Left cardiac atrium (tissue), 4 donors: ENCODE measurements at regions not wholly inside any gene's neighbourhood (a gene's known extent, or its start where the extent isn't known, plus 50 kb on each side); places are given as distances from the start of the nearest gene placed in this dataset.

ENCODE experiments used
- ATAC-seq, 2 donors: fragments of 200-7000 bp; cut with Tn5 transposase; one replicate each; pipeline ENCODE4 v1.9.1; 2020; ENCODE audit warnings: mild to moderate bottlenecking in 2 of 2, moderate library complexity in 2 of 2
- DNase-seq: peaks from one replicate; pipeline ENCODE4 v3.0.0-alpha.2; 2020
- intact Hi-C, 2 donors: fragments of 100-400 bp; cut with DNase I; formaldehyde crosslinking; loops; one replicate each; pipeline versions ENCODE4 v1.14.1 to v1.15.1; 2022 to 2023
- donor health status: DM: no; HTN: yes; CAD: no.
- donor health status: DM: no; HTN: yes; CAD: no; lungs with severe emphysema.
- donor health status: DM: yes; HTN: yes; CAD: no.
- donor health status: Dilated cardiomyopathy.

GRCh38 chr11:13062115-13062514 is 53.0 kb downstream of the RASSF10 start:
- intact Hi-C loops, result no loop called here
- ATAC-seq (no peak), DNase-seq (no peak)

DNA sequence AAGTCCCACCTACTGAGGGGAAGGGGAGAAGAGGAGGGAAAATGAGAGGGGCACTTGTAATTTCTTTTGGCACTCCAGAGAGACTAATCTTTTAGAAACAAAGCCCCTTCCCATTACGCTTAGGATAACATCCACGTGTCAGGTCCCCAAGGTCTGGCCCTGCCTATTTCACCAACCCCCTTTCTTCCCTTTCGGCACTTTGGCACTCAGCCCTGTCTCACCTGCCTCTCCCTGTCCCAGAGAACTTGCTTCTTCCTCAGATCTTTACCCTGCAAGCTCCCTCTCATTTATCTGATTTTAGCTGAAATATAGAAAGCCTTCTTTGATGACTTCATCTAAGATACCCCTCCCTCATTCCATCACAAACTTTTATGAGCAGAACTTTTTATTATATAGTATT is 55.5 kb downstream of the RASSF10 start:
- DNase-seq (no peak), ATAC-seq (no peak)
- intact Hi-C loops, result no loop called here

GRCh38 chr11:13065200-13065787 is 56.2 kb downstream of the RASSF10 start:
- ATAC-seq (no peak), DNase-seq (no peak)
- intact Hi-C loops, result no loop called here

DNA sequence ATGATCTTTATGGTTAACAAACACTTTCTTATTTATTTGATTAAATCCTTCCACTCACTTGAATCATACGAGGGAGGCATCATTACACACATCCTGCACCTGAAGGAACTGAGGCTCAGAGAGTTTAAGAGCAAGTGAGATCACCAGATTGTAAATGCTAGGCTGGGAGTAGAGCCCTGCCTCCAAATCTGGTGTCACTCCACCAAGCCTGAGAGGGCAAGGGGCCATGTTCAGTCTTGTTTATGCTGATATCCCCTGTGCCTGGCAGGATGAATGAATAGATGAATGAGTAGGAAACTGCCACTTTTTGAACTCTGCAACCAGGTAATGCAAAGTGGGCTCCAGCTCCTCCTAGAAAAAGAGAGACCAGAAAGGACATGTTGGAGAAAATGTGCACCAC is 59.1 kb downstream of the RASSF10 start:
- DNase-seq (no peak), ATAC-seq (no peak)
- intact Hi-C loops, result no loop called here

DNA sequence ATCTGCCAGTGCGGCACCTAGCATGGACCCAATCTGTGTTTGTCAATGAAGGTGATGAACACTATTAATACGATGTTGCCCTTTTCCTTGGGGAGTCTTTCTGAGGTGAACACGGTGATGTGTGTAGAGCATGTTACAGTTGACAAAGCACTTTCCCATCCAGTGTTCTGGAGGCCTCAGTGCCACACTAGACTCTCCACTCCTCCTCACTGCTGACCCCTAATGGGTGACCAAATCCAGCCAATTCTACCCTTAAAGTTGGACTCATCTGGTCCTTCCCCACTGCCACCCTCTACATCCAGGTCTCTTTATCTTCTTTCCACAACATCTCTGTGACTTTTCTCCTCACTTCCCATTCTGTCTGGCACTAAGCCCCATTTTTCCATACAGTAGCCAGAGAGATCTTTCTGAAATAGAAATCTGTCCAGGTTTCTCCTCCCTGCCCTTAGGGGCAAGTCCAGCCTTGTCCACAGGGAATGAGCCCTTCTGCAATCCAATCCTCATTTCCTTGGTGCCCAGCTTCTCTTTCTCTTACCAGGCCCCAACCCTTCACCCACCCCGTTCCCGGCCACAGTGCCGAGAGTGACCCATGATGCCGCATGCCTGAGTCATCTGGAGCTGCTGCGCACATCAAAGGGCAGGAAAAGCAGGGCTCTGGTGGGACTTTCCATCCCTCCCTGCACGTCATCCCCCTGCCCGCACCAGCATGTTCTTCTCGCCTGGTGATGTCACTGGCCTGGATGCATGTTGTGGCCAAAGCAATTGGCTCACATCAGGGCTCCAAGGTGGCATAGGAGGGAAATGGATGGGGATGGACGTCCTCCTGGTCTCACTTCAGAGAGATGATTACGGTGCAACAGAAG is 64.2 kb downstream of the RASSF10 start:
- ATAC-seq (no peak), DNase-seq (no peak)
- intact Hi-C loops, result no loop called here

DNA sequence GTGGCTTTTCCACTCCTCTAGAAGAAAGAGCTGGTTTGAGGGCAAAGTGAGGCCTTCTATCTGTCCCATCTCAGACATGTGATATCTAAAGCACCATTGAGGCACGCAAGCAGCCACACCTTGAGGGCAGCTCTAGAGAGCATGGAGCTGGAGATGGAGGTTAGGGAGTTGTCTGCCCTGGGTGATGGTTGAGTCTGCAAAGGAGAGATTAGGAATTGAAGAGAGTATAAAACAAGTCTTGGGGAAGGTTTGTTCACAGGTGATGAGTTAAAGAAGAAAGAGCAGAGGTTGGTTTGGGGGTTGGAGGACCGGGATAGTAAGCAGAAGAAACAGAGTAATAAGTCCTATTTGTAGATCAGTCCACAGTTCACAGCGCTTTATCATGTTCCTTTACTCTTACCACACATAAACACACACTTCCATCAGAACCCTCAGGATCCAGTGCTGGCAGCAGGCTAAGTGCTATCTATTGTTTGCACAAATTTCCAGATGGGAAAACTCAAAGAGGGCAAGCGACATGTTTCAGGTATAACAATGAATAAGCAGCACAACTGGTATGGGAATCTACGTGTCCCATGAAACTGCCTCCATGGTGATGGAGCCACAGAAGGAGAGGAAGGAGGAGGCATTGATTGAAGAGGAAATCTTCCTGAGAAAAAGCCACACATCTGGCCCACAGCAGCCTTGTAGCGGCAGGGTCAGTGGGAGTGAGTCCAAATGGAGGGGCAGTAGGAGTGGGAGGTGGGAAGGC is 65.8 kb downstream of the RASSF10 start:
- ATAC-seq (no peak), DNase-seq (no peak)
- intact Hi-C loops, result no loop called here

- DNase-seq (no peak), ATAC-seq (no peak)
- intact Hi-C loops, result no loop called here
Measured at GRCh38 chr11:13076961-13077360, 67.8 kb downstream of the RASSF10 start.

GRCh38 chr11:13080861-13081260 is 71.7 kb downstream of the RASSF10 start:
- no peak for ATAC-seq
- intact Hi-C loops, result no loop called here
- no peak for DNase-seq

DNA sequence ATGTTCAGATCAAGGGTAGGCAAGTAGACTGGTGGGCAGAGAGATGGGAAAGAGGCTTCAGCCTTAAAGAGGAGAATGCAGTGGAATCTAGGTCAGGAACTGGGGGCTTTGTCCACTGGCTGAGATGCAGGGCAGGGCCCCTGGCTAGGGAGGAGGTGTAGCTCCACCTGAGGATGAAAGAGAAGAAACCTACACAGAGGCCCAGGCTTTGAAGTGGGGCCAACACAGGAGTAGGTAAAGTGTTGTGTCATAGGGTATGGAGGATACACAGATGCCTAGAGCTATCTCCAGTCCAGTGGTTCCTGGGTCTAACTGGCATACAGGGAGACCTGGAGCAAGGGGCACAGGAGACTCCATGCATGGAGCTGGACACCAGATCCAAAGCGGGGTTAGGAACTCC is 73.5 kb downstream of the RASSF10 start:
- ATAC-seq (no peak), DNase-seq (no peak)
- intact Hi-C loops, result no loop called here

DNA sequence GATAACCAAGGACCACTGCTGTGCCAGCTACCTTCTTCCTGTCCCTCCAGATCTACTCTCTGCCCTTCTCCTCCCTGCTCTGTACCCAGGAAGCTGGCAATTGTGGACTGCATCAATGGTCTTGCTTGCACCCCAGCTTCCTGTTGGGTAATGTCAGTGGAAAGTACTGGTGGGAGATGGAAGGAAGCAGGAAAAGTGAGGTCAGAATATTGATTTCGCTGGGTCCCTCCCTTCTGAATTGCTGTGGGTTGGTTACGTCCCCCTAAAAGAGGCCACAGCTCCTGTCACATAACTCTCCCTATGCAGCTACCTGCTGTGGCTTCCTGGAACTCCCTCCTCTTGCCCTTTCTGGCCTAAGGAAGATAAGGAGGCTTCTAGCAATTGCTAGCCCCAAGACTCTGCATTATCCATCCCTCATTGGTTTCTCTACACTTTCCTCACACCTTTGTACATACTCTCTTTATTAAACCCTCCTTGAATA is 81.2 kb downstream of the RASSF10 start:
- intact Hi-C loops, result no loop called here

GRCh38 chr11:13091373-13091772 is 82.3 kb downstream of the RASSF10 start:
- DNase-seq (no peak), ATAC-seq (no peak)
- intact Hi-C loops, result no loop called here

More for the DNA sequence above, 81.2 kb downstream of the RASSF10 start:
- ATAC-seq (no peak), DNase-seq (no peak)

- DNase-seq, result no peak
Measured at GRCh38 chr11:13091804-13092203, 82.7 kb downstream of the RASSF10 start.

DNA sequence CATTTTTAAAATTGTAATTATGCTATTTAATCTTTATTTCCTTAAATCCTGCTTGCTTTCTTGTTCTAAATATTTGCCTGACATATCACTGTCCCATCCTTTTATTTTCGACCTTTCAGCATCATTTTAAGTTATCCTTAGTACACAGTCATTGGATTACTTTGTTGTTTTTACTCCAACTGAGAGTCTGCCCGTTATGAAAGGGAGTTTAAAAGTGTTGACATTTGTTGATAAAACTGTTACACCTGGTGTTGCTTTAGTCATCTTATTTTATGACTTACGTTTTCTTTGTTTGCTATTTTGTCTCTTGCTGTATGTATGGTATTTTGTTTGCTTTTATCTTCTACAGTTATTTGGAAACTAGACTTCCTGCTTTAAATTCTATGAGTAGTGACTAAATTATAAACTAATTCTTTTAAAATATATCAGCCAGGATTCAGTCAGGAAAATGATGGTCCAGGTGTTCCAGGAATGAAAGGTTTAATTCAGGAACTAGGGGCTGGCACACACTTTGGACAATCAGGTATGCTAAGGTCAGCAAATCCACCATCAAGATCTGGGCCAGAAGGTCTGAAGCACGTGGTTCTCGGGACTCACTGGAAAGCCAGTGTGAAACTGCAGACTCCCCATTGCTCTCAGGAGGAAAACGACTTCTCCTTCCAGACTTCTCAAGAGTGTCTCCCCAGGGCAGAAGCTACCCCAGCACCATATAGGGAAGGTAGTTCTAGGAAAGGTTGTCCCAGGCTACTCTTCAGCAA is 86.0 kb downstream of the RASSF10 start:
- intact Hi-C loops, result no loop called here
- no peak for ATAC-seq
- no peak for DNase-seq

More at GRCh38 chr11:13091804-13092203, 82.7 kb downstream of the RASSF10 start:
- intact Hi-C loops, result no loop called here
- no peak for ATAC-seq

- no peak for DNase-seq
- intact Hi-C loops, result no loop called here
- no peak for ATAC-seq
Measured at GRCh38 chr11:13098063-13098462, 88.9 kb downstream of the RASSF10 start.

- intact Hi-C loops, result no loop called here
- no peak for DNase-seq
- no peak for ATAC-seq
Measured at GRCh38 chr11:13098616-13099289, 89.6 kb downstream of the RASSF10 start.

GRCh38 chr11:13101644-13102512 is 92.8 kb downstream of the RASSF10 start:
- DNase-seq, result no peak
- ATAC-seq, result no peak
- intact Hi-C loops, result no loop called here

DNA sequence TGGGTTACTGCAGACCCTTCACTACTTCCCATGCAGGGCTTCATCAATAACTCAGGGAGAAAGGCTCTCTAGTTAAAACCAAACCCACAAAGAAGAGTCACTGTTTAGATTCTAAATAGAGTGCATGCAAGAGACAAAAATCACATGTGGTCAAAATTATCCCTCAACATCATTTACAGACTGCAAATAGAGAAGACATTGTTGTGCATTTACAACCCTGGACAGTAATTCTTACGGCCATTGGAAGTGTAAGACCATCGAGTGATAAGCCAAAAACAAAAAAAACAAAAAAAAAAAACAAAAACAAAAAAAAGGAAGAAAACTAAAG is 93.4 kb downstream of the RASSF10 start:
- DNase-seq (no peak), ATAC-seq (no peak)
- intact Hi-C loops, result no loop called here

DNA sequence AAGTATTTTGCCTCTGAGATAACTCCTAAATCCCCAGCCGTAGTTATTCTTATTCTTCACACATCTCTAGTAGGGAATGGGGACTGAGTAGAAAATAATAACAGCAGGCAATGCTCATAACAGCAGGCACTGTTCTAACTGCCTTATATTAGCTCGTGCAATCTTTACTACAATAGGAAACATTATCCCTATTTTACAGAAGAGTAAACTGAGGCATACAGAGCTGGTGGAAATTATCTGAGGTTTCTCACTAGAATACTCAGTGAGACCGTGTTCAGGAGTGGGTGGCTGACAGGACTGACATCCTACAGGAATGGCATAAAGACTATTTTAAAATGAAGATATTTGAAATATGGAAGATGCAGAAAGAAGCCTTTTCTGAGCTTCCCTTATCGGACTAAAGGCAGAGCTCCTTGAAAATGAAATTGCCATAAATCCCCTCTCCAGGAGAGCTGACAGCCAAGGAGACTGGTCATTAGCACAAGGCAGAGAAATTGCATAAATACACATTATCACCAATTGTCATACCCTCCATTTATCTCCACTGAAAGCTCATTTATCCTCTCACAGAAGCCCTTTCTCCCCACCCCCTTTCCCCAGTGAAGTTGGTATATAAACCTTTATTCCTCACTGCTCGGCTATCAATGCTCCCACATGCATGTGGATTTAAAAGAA is 93.9 kb downstream of the RASSF10 start:
- intact Hi-C loops, result no loop called here
- DNase-seq, result no peak

More for the DNA sequence above, 93.9 kb downstream of the RASSF10 start:
- ATAC-seq, result no peak
